GM23338 (cell line): ENCODE measurements at regions not wholly inside any gene's neighbourhood (a gene's known extent, or its start where the extent isn't known, plus 50 kb on each side); places are given as distances from the start of the nearest gene placed in this dataset.

ENCODE experiments used
- ATAC-seq: fragments of 200-7000 bp; cut with Tn5 transposase; 3 replicates; pipeline ENCODE4 v1.9.1; 2020
- DNase-seq: peaks from one replicate; pipeline ENCODE4 v3.0.0-alpha.2; 2015; ENCODE audit warnings: low spot score
- H2AFZ ChIP-seq: fragments of 200-600 bp; sonication (generic); 2 replicates; pipeline ENCODE4 v1.8.0; 2016; ENCODE audit warnings: antibody characterized with exemption, mild to moderate bottlenecking, moderate library complexity
- H3F3A ChIP-seq: fragments of 200-600 bp; sonication (generic); replicated peaks from 2 replicates; pipeline ENCODE4 v1.8.0; 2017; ENCODE audit warnings: antibody characterized with exemption, mixed run types, low read depth
- H3K27ac ChIP-seq: fragments of 200-600 bp; sonication (generic); 2 replicates; pipeline ENCODE4 v1.6.1; 2016; ENCODE audit warnings: low read depth
- H3K27me3 ChIP-seq: fragments of 200-600 bp; sonication (generic); 2 replicates; pipeline ENCODE4 v1.8.0; 2016; ENCODE audit warnings: mild to moderate bottlenecking, mixed run types, moderate library complexity; ENCODE audit not compliant: insufficient read depth
- H3K36me3 ChIP-seq: fragments of 200-600 bp; sonication (generic); 2 replicates; pipeline ENCODE4 v1.8.0; 2016; ENCODE audit warnings: mild to moderate bottlenecking; ENCODE audit not compliant: insufficient read depth
- H3K4me1 ChIP-seq: fragments of 200-600 bp; sonication (generic); 2 replicates; pipeline ENCODE4 v1.8.0; 2016; ENCODE audit warnings: mild to moderate bottlenecking, moderate library complexity; ENCODE audit not compliant: insufficient read depth
- H3K4me2 ChIP-seq: fragments of 200-600 bp; sonication (generic); 2 replicates; pipeline ENCODE4 v1.7.1; 2017; ENCODE audit warnings: mixed run types
- H3K4me3 ChIP-seq: fragments of 200-600 bp; sonication (generic); 2 replicates; pipeline ENCODE4 v1.6.1; 2016; ENCODE audit warnings: mixed run types
- H3K79me2 ChIP-seq: fragments of 200-600 bp; sonication (generic); replicated peaks from 2 replicates; pipeline ENCODE4 v1.8.0; 2017; ENCODE audit warnings: mild to moderate bottlenecking; ENCODE audit not compliant: insufficient read depth
- H3K9me2 ChIP-seq: fragments of 200-600 bp; sonication (generic); 2 replicates; pipeline ENCODE4 v1.8.0; 2017; ENCODE audit not compliant: insufficient read depth
- H4K20me1 ChIP-seq: fragments of 200-600 bp; sonication (generic); replicated peaks from 2 replicates; pipeline ENCODE4 v1.8.0; 2017; ENCODE audit warnings: mild to moderate bottlenecking; ENCODE audit not compliant: insufficient read depth
- H3K27ac Mint-ChIP-seq: 2 replicates; pipeline ENCODE4 v1.8.0; 2020; ENCODE audit warnings: inconsistent platforms, mild to moderate bottlenecking, moderate library complexity, mixed read lengths
- H3K27me3 Mint-ChIP-seq: 3 replicates; pipeline ENCODE4 v1.8.0; 2022; ENCODE audit warnings: low read depth, mild to moderate bottlenecking, moderate library complexity, mixed read lengths, inconsistent platforms; ENCODE audit not compliant: insufficient read depth, poor library complexity
- H3K36me3 Mint-ChIP-seq: 3 replicates; pipeline ENCODE4 v1.8.0; 2021; ENCODE audit warnings: low read depth, mild to moderate bottlenecking, inconsistent platforms, moderate library complexity, mixed read lengths
- H3K4me1 Mint-ChIP-seq: 3 replicates; pipeline ENCODE4 v1.8.0; 2020; ENCODE audit warnings: mild to moderate bottlenecking, inconsistent platforms, mixed read lengths
- H3K4me3 Mint-ChIP-seq: 3 replicates; pipeline ENCODE4 v1.8.0; 2021; ENCODE audit warnings: moderate library complexity, mild to moderate bottlenecking, inconsistent platforms, mixed read lengths
- H3K9me3 Mint-ChIP-seq: 3 replicates; pipeline ENCODE4 v1.8.0; 2020; ENCODE audit warnings: moderate library complexity, mild to moderate bottlenecking, inconsistent platforms, mixed read lengths
- EZH2 ChIP-seq: fragments of 200-600 bp; sonication (generic); IDR thresholded peaks from one replicate; pipeline ENCODE4 v1.8.0; 2017; ENCODE audit warnings: antibody characterized with exemption, mild to moderate bottlenecking, low read depth; ENCODE audit not compliant: unreplicated experiment
- EZH2phosphoT487 ChIP-seq: fragments of 200-600 bp; sonication (generic); IDR thresholded peaks from one replicate; pipeline ENCODE4 v1.8.1; 2018; ENCODE audit warnings: antibody characterized with exemption; ENCODE audit not compliant: unreplicated experiment
- JUNB ChIP-seq: IDR thresholded peaks from one replicate; pipeline ENCODE4 v1.6.1; 2016; ENCODE audit warnings: antibody characterized with exemption; ENCODE audit not compliant: unreplicated experiment
- ZNF114 ChIP-seq: fragments of 250-450 bp; sonication (Bioruptor Pico); IDR thresholded peaks from 2 replicates; pipeline ENCODE4 v1.5.0; 2020; ENCODE audit warnings: mild to moderate bottlenecking, moderate library complexity
- ZNF331 ChIP-seq: fragments of 250-450 bp; sonication (Bioruptor Pico); IDR thresholded peaks from 2 replicates; pipeline ENCODE4 v1.5.0; 2020; ENCODE audit warnings: low read depth, mild to moderate bottlenecking, moderate library complexity
- TF ChIP-seq, protein P1 (sequence below): IDR thresholded peaks from 2 replicates; pipeline ENCODE4 v1.6.1; 2016; ENCODE audit warnings: antibody characterized with exemption
- TF ChIP-seq, protein P2 (sequence below), 2 experiments: fragments of 200-600 bp in 1 of 2; sonication (generic) in 1 of 2; conservative IDR thresholded peaks; 2 replicates each; pipeline versions ENCODE4 v1.5.1 to v1.6.1; 2016 to 2017; ENCODE audit warnings: antibody characterized with exemption in 2 of 2, low read depth in 2 of 2, mild to moderate bottlenecking in 2 of 2, moderate library complexity in 1 of 2
- TF ChIP-seq, protein P3 (sequence below): fragments of 250-450 bp; sonication (Bioruptor Pico); IDR thresholded peaks from 2 replicates; pipeline ENCODE4 v1.5.0; 2020; ENCODE audit warnings: mild to moderate bottlenecking, moderate library complexity

DNA sequence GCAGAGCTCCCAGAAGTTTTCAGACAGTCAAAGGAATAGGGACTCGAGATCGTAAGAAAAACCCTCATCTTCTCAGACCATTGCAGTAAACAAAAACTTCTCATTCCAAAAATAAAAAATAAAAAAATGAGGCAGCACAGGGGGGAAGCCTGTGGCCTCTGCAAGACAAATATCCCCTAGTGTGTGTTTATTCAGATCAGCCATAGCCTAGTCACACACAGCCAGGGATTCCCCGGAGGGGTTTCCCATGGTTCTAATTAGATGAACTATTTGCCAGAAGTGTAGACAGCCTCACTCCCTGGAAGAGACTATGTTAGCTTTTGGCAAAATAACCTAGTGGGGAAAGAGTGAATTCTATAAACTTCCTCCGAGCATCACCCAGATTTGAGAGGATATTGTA is 122.9 kb upstream of the KLF7 start:
- no peaks in the 10 kb centered on the region for H3K36me3 Mint-ChIP-seq
- Histone ChIP-seq H3K36me3 (no peaks in the 10 kb centered on the region), H3K4me2 (no peak overlapping the region), H2AFZ (peak overlapping the region; percentile 49), H3F3A (no peaks in the 10 kb centered on the region), H4K20me1 (no peaks in the 10 kb centered on the region), H3K79me2 (no peaks in the 10 kb centered on the region), H3K4me3 (no peak overlapping the region), H3K9me2 (peaks cover 6% of the 10 kb centered on the region), H3K4me1 (peaks cover 28% of the 10 kb centered on the region), H3K27ac (no peak overlapping the region), H3K27me3 (no peaks in the 10 kb centered on the region)
- no peaks in the 10 kb centered on the region for H3K9me3 Mint-ChIP-seq
- H3K27me3 Mint-ChIP-seq, result peaks cover 2% of the 10 kb centered on the region
- peaks cover 28% of the 10 kb centered on the region for H3K4me1 Mint-ChIP-seq
- no peak overlapping the region for H3K4me3 Mint-ChIP-seq
- DNase-seq (no peak), ATAC-seq (peak; percentile 81)
- no peak for TF ChIP-seq ZNF331 (CRISPR knock-in tag)
- TF ChIP-seq, protein P1, sequence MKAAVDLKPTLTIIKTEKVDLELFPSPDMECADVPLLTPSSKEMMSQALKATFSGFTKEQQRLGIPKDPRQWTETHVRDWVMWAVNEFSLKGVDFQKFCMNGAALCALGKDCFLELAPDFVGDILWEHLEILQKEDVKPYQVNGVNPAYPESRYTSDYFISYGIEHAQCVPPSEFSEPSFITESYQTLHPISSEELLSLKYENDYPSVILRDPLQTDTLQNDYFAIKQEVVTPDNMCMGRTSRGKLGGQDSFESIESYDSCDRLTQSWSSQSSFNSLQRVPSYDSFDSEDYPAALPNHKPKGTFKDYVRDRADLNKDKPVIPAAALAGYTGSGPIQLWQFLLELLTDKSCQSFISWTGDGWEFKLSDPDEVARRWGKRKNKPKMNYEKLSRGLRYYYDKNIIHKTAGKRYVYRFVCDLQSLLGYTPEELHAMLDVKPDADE, result no peak
- TF ChIP-seq, protein P2, sequence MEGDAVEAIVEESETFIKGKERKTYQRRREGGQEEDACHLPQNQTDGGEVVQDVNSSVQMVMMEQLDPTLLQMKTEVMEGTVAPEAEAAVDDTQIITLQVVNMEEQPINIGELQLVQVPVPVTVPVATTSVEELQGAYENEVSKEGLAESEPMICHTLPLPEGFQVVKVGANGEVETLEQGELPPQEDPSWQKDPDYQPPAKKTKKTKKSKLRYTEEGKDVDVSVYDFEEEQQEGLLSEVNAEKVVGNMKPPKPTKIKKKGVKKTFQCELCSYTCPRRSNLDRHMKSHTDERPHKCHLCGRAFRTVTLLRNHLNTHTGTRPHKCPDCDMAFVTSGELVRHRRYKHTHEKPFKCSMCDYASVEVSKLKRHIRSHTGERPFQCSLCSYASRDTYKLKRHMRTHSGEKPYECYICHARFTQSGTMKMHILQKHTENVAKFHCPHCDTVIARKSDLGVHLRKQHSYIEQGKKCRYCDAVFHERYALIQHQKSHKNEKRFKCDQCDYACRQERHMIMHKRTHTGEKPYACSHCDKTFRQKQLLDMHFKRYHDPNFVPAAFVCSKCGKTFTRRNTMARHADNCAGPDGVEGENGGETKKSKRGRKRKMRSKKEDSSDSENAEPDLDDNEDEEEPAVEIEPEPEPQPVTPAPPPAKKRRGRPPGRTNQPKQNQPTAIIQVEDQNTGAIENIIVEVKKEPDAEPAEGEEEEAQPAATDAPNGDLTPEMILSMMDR (conservative IDR thresholded peaks at IDR 0.05; ENCODE audit: low read depth in 2 of 2), result no peak
- TF ChIP-seq EZH2phosphoT487, result no peak
- no peak overlapping the region for H3K27ac Mint-ChIP-seq

DNA sequence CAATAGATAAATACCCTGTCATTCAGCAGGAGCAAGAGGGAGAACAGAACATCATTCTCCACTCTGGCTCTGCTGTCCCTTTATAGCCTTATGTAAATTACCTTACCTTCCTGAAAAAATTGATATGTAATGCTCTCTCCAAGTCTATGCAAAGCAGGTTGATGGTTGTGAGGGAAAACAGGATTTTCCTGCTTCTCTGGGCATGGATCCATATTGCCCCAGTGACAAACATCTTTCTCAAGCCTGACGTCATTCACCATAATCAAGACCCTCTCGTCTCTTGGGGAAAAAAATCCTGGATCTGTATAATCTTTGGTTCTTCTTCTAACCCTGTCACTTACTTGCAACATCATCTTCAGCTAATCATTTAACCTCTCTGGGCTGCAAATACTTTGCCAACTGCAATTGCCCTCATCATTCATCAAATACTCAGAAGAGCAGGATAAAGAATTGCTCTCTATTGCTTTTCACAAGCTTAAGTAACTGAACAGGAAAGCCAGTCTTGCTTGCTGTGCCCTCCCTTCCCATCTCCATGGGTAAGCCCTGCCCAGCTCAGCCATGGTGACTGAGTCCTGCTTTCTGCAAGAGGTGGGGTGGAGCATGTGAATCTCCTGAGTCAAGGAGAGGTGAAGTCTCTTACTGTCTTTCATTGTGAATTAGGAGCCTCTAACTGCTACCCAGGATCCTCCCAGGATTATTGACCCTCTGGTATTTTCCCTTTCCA is 123.7 kb upstream of the KLF7 start:
- no peaks in the 10 kb centered on the region for H3K27me3 ChIP-seq
- TF ChIP-seq EZH2phosphoT487, result no peak
- TF ChIP-seq ZNF114 (CRISPR knock-in tag), result no peak
- no peak for TF ChIP-seq EZH2
- TF ChIP-seq, protein P1, result no peak
- no peak for TF ChIP-seq ZNF331 (CRISPR knock-in tag)
- no peak for TF ChIP-seq JUNB
- TF ChIP-seq, protein P3, sequence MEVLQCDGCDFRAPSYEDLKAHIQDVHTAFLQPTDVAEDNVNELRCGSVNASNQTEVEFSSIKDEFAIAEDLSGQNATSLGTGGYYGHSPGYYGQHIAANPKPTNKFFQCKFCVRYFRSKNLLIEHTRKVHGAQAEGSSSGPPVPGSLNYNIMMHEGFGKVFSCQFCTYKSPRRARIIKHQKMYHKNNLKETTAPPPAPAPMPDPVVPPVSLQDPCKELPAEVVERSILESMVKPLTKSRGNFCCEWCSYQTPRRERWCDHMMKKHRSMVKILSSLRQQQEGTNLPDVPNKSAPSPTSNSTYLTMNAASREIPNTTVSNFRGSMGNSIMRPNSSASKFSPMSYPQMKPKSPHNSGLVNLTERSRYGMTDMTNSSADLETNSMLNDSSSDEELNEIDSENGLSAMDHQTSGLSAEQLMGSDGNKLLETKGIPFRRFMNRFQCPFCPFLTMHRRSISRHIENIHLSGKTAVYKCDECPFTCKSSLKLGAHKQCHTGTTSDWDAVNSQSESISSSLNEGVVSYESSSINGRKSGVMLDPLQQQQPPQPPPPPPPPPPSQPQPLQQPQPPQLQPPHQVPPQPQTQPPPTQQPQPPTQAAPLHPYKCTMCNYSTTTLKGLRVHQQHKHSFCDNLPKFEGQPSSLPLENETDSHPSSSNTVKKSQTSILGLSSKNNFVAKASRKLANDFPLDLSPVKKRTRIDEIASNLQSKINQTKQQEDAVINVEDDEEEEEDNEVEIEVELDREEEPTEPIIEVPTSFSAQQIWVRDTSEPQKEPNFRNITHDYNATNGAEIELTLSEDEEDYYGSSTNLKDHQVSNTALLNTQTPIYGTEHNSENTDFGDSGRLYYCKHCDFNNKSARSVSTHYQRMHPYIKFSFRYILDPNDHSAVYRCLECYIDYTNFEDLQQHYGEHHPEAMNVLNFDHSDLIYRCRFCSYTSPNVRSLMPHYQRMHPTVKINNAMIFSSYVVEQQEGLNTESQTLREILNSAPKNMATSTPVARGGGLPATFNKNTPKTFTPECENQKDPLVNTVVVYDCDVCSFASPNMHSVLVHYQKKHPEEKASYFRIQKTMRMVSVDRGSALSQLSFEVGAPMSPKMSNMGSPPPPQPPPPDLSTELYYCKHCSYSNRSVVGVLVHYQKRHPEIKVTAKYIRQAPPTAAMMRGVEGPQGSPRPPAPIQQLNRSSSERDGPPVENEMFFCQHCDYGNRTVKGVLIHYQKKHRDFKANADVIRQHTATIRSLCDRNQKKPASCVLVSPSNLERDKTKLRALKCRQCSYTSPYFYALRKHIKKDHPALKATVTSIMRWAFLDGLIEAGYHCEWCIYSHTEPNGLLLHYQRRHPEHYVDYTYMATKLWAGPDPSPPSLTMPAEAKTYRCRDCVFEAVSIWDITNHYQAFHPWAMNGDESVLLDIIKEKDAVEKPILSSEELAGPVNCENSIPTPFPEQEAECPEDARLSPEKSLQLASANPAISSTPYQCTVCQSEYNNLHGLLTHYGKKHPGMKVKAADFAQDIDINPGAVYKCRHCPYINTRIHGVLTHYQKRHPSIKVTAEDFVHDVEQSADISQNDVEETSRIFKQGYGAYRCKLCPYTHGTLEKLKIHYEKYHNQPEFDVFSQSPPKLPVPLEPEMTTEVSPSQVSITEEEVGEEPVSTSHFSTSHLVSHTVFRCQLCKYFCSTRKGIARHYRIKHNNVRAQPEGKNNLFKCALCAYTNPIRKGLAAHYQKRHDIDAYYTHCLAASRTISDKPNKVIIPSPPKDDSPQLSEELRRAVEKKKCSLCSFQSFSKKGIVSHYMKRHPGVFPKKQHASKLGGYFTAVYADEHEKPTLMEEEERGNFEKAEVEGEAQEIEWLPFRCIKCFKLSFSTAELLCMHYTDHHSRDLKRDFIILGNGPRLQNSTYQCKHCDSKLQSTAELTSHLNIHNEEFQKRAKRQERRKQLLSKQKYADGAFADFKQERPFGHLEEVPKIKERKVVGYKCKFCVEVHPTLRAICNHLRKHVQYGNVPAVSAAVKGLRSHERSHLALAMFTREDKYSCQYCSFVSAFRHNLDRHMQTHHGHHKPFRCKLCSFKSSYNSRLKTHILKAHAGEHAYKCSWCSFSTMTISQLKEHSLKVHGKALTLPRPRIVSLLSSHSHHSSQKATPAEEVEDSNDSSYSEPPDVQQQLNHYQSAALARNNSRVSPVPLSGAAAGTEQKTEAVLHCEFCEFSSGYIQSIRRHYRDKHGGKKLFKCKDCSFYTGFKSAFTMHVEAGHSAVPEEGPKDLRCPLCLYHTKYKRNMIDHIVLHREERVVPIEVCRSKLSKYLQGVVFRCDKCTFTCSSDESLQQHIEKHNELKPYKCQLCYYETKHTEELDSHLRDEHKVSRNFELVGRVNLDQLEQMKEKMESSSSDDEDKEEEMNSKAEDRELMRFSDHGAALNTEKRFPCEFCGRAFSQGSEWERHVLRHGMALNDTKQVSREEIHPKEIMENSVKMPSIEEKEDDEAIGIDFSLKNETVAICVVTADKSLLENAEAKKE (CRISPR knock-in tag), result no peak

More for the DNA sequence above, 123.7 kb upstream of the KLF7 start:
- Histone ChIP-seq H3K36me3 (no peaks in the 10 kb centered on the region), H3F3A (no peaks in the 10 kb centered on the region), H4K20me1 (no peaks in the 10 kb centered on the region), H3K4me2 (no peak overlapping the region), H3K27ac (no peak overlapping the region), H3K79me2 (no peaks in the 10 kb centered on the region), H2AFZ (peak overlapping the region; percentile 49), H3K9me2 (peaks cover 6% of the 10 kb centered on the region), H3K4me3 (no peak overlapping the region), H3K4me1 (peaks cover 25% of the 10 kb centered on the region)
- H3K4me1 Mint-ChIP-seq, result peaks cover 25% of the 10 kb centered on the region
- DNase-seq (no peak), ATAC-seq (no peak)
- no peak overlapping the region for H3K27ac Mint-ChIP-seq
- H3K27me3 Mint-ChIP-seq, result peaks cover 2% of the 10 kb centered on the region
- H3K9me3 Mint-ChIP-seq, result no peaks in the 10 kb centered on the region
- no peak overlapping the region for H3K4me3 Mint-ChIP-seq
- no peaks in the 10 kb centered on the region for H3K36me3 Mint-ChIP-seq
